ENCODE measurements at regions not wholly inside any gene's neighbourhood (a gene's known extent, or its start where the extent isn't known, plus 50 kb on each side); places are given as distances from the start of the nearest gene placed in this dataset.

- H3K9ac ChIP-seq, result no peak overlapping the region
- peaks cover 91% of the 10 kb centered on the region for H3K27me3 ChIP-seq (ENCODE audit: insufficient read depth, low read depth)
- H3K36me3 ChIP-seq (ENCODE audit: insufficient read depth), result no peaks in the 10 kb centered on the region
- H3K4me1 ChIP-seq (ENCODE audit: low read depth, poor library complexity, severe bottlenecking), result peaks cover 5% of the 10 kb centered on the region
- no peak overlapping the region for H3K4me2 ChIP-seq
- no peak overlapping the region for H3K4me3 ChIP-seq (IDR thresholded peaks at IDR 0.05; ENCODE audit: insufficient read depth, low read depth, low read length)
- H3K27ac ChIP-seq, result no peak overlapping the region
- no peaks in the 10 kb centered on the region for H3K79me2 ChIP-seq (ENCODE audit: insufficient read depth, low read depth)
- no peak overlapping the region for H2AFZ ChIP-seq (ENCODE audit: low read depth)
- no peak for TF ChIP-seq CTCF (conservative IDR thresholded peaks at IDR 0.05; ENCODE audit: low read depth, low read length)
- H4K20me1 ChIP-seq (ENCODE audit: insufficient read depth), result no peaks in the 10 kb centered on the region
These were observed 60.5 kb upstream of the TARDBP start for GRCh38 chr1:10951961-10952360.

GRCh38 chr1:10953505-10954193 lies 58.8 kb upstream of the TARDBP start:
- no peak overlapping the region for H3K4me2 ChIP-seq
- H3K36me3 ChIP-seq (ENCODE audit: insufficient read depth), result no peaks in the 10 kb centered on the region
- peaks cover 5% of the 10 kb centered on the region for H3K4me1 ChIP-seq (ENCODE audit: low read depth, poor library complexity, severe bottlenecking)
- H4K20me1 ChIP-seq (ENCODE audit: insufficient read depth), result no peaks in the 10 kb centered on the region
- H3K4me3 ChIP-seq (IDR thresholded peaks at IDR 0.05; ENCODE audit: insufficient read depth, low read depth, low read length), result no peak overlapping the region
- no peak overlapping the region for H3K9ac ChIP-seq
- H3K79me2 ChIP-seq (ENCODE audit: insufficient read depth, low read depth), result no peaks in the 10 kb centered on the region
- no peak overlapping the region for H2AFZ ChIP-seq (ENCODE audit: low read depth)
- TF ChIP-seq CTCF (conservative IDR thresholded peaks at IDR 0.05; ENCODE audit: low read depth, low read length), result no peak
- H3K27me3 ChIP-seq (ENCODE audit: insufficient read depth, low read depth), result peaks cover 87% of the 10 kb centered on the region
- H3K27ac ChIP-seq, result no peak overlapping the region

- TF ChIP-seq CTCF (conservative IDR thresholded peaks at IDR 0.05; ENCODE audit: low read depth, low read length), result no peak
- no peak overlapping the region for H3K27ac ChIP-seq
- no peak overlapping the region for H3K9ac ChIP-seq
- no peaks in the 10 kb centered on the region for H3K36me3 ChIP-seq (ENCODE audit: insufficient read depth)
- H3K79me2 ChIP-seq (ENCODE audit: insufficient read depth, low read depth), result no peaks in the 10 kb centered on the region
- peaks cover 94% of the 10 kb centered on the region for H3K27me3 ChIP-seq (ENCODE audit: insufficient read depth, low read depth)
- H3K4me2 ChIP-seq, result no peak overlapping the region
- peaks cover 5% of the 10 kb centered on the region for H3K4me1 ChIP-seq (ENCODE audit: low read depth, poor library complexity, severe bottlenecking)
- H4K20me1 ChIP-seq (ENCODE audit: insufficient read depth), result no peaks in the 10 kb centered on the region
- H2AFZ ChIP-seq (ENCODE audit: low read depth), result no peak overlapping the region
- no peak overlapping the region for H3K4me3 ChIP-seq (IDR thresholded peaks at IDR 0.05; ENCODE audit: insufficient read depth, low read depth, low read length)
These were observed 55.3 kb upstream of the TARDBP start for GRCh38 chr1:10957133-10957532.

GRCh38 chr1:10958614-10959013 lies 53.8 kb upstream of the TARDBP start:
- Histone ChIP-seq H3K4me3 (IDR thresholded peaks at IDR 0.05; ENCODE audit: insufficient read depth, low read depth, low read length) (no peak overlapping the region), H3K27me3 (ENCODE audit: insufficient read depth, low read depth) (peaks cover 94% of the 10 kb centered on the region), H4K20me1 (ENCODE audit: insufficient read depth) (no peaks in the 10 kb centered on the region), H3K36me3 (ENCODE audit: insufficient read depth) (no peaks in the 10 kb centered on the region), H3K9ac (no peak overlapping the region), H3K4me2 (no peak overlapping the region), H3K79me2 (ENCODE audit: insufficient read depth, low read depth) (no peaks in the 10 kb centered on the region), H3K4me1 (ENCODE audit: low read depth, poor library complexity, severe bottlenecking) (peaks cover 15% of the 10 kb centered on the region), H2AFZ (ENCODE audit: low read depth) (no peak overlapping the region), H3K27ac (no peak overlapping the region)
- TF ChIP-seq CTCF (conservative IDR thresholded peaks at IDR 0.05; ENCODE audit: low read depth, low read length), result no peak

Measured in KMS-11 (cell line).